Endodermal cell (in vitro differentiated cells): ENCODE measurements at regions not wholly inside any gene's neighbourhood (a gene's known extent, or its start where the extent isn't known, plus 50 kb on each side); places are given as distances from the start of the nearest gene placed in this dataset.

Experiments
- DNase-seq: peaks from one replicate; pipeline ENCODE4 v3.0.0-alpha.2; 2017
- H3K27ac ChIP-seq: 2 replicates; pipeline ENCODE4 v1.5.1; 2013; ENCODE audit warnings: mild to moderate bottlenecking, low read depth, low read length, moderate library complexity
- H3K27me3 ChIP-seq: 2 replicates; pipeline ENCODE4 v1.6.1; 2013; ENCODE audit warnings: mild to moderate bottlenecking, low read length, moderate library complexity; ENCODE audit not compliant: insufficient read depth, control insufficient read depth, poor library complexity, severe bottlenecking
- H3K36me3 ChIP-seq: 2 replicates; pipeline ENCODE4 v1.7.0; 2013; ENCODE audit warnings: mild to moderate bottlenecking, low read length, moderate library complexity; ENCODE audit not compliant: control insufficient read depth, insufficient read depth
- H3K4me1 ChIP-seq: one replicate; pipeline ENCODE4 v1.7.0; 2013; ENCODE audit warnings: low read length; ENCODE audit not compliant: control insufficient read depth, insufficient read depth
- H3K4me3 ChIP-seq: 2 replicates; pipeline ENCODE4 v1.5.1; 2013; ENCODE audit warnings: mild to moderate bottlenecking, low read length, moderate library complexity
- H3K9ac ChIP-seq: 2 replicates; pipeline ENCODE4 v1.6.1; 2013; ENCODE audit warnings: mild to moderate bottlenecking, low read length, moderate library complexity; ENCODE audit not compliant: poor library complexity, severe bottlenecking; ENCODE audit errors: extremely low read depth
- H3K9me3 ChIP-seq: 2 replicates; pipeline ENCODE4 v1.6.1; 2013; ENCODE audit warnings: mild to moderate bottlenecking, low read length, moderate library complexity; ENCODE audit not compliant: control insufficient read depth
- H3K27ac Mint-ChIP-seq: 2 replicates; pipeline ENCODE4 v1.8.0; 2020; ENCODE audit warnings: mixed read lengths
- H3K27me3 Mint-ChIP-seq: 2 replicates; pipeline ENCODE4 v1.8.0; 2021; ENCODE audit warnings: mild to moderate bottlenecking, mixed read lengths; ENCODE audit not compliant: insufficient read depth
- H3K36me3 Mint-ChIP-seq: 2 replicates; pipeline ENCODE4 v1.8.0; 2020; ENCODE audit warnings: low read depth, mixed read lengths
- H3K4me1 Mint-ChIP-seq: 2 replicates; pipeline ENCODE4 v1.8.0; 2020; ENCODE audit warnings: mixed read lengths
- H3K4me3 Mint-ChIP-seq: 2 replicates; pipeline ENCODE4 v1.8.0; 2020; ENCODE audit warnings: mild to moderate bottlenecking, moderate library complexity, mixed read lengths
- H3K9me3 Mint-ChIP-seq: 2 replicates; pipeline ENCODE4 v1.8.0; 2020; ENCODE audit warnings: mild to moderate bottlenecking, mixed read lengths
- WGBS, 2 experiments: methylation state at CpG; one replicate each; pipeline versions ENCODE4 v1.1.5 to v1.1.7; 2013; ENCODE audit warnings: missing lambda C conversion rate in 2 of 2, mixed read lengths in 1 of 2; ENCODE audit not compliant: insufficient coverage in 1 of 2, insufficient read length in 1 of 2; 5-methylcytosine and 5-hydroxymethylcytosine counted together
- TF ChIP-seq, protein P1 (sequence below): fragments of 200-600 bp; sonication (generic); conservative IDR thresholded peaks from 2 replicates; pipeline ENCODE4 v1.5.0; 2021; ENCODE audit warnings: antibody characterized with exemption, mild to moderate bottlenecking

DNA sequence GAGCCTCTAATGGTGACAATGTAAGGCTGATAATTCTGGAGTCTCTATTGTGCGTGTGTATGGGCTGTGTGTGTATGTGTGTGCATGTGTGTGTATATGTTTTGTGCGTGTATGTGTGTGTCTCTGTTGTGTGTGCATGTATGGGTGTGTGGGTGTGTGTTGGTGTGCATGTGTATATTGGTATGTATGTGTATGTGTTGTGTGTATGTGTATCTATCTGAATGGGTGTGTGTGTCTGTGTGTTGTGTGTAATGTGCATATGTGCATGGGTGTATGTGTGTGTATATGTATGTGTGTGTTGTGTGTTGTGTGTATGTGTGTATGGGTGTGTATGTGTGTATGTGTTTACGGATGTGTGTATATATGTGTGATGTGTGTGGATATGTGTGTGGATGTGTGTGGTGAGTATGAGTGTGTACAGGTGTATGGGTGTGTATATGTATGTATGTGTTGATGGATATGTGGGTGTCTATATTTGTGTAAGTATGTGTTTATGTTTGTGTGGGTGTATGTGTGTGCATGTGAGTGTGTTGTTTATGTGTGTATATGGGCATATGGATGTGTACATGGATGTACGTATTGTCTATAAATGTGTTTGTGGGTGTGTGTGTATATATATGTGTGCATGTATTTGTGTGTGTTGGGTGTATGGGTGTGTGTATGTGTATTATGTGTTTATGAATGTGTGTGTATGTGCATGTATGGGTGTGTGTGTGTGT is 366.7 kb downstream of the UQCRFS1 start:
- Mint-ChIP-seq H3K36me3 (no peaks in the 10 kb centered on the region), H3K9me3 (peaks cover 2% of the 10 kb centered on the region), H3K27me3 (peaks cover 6% of the 10 kb centered on the region), H3K27ac (no peak overlapping the region), H3K4me3 (no peak overlapping the region), H3K4me1 (no peaks in the 10 kb centered on the region)
- H3K27ac ChIP-seq, result no peak overlapping the region
- no peaks in the 10 kb centered on the region for H3K27me3 ChIP-seq
- WGBS, 2 experiments, result 93 to 100% methylated on average over 3 to 4 of the region's 4 CpGs
- H3K9me3 ChIP-seq, result no peaks in the 10 kb centered on the region
- H3K9ac ChIP-seq, result no peak overlapping the region
- no peak for DNase-seq
- no peaks in the 10 kb centered on the region for H3K36me3 ChIP-seq
- no peaks in the 10 kb centered on the region for H3K4me1 ChIP-seq
- H3K4me3 ChIP-seq, result no peak overlapping the region
- TF ChIP-seq, protein P1, sequence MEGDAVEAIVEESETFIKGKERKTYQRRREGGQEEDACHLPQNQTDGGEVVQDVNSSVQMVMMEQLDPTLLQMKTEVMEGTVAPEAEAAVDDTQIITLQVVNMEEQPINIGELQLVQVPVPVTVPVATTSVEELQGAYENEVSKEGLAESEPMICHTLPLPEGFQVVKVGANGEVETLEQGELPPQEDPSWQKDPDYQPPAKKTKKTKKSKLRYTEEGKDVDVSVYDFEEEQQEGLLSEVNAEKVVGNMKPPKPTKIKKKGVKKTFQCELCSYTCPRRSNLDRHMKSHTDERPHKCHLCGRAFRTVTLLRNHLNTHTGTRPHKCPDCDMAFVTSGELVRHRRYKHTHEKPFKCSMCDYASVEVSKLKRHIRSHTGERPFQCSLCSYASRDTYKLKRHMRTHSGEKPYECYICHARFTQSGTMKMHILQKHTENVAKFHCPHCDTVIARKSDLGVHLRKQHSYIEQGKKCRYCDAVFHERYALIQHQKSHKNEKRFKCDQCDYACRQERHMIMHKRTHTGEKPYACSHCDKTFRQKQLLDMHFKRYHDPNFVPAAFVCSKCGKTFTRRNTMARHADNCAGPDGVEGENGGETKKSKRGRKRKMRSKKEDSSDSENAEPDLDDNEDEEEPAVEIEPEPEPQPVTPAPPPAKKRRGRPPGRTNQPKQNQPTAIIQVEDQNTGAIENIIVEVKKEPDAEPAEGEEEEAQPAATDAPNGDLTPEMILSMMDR, result no peak

DNA sequence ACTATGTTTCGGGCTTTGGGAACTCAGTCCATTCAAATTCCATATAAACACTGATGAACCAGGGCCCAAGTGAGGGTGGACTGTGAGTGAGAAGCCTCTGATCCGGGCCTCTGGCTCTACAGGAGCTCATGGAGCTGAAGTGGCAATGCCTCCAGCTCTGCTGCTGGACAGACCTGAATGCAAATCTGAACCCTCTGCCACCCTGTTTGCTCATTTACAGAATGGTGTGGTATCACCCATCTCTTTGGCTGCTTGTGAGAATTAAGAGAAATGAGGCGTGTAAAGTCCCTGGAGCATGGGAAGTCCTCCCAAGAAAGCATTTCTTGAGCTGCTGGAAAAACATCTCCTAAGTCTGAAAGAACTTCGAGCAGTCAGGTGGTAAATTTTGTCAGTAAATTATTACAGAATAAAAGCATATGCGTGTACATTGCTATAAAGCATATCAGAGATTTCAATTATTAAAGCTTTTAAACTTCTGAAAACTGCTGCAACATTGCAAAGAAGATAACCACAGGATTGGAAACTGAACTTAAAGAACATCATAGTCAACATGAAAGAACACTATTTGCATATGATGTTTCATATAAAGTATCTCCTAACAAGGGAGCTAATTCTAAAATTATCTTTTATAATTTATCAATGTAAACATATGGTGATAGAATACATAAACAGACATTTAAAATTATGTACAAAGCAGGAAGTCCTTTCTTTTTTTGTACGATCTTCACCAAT is 369.0 kb downstream of the UQCRFS1 start:
- no peak overlapping the region for H3K27ac ChIP-seq
- H3K9me3 ChIP-seq, result no peaks in the 10 kb centered on the region
- no peaks in the 10 kb centered on the region for H3K4me1 Mint-ChIP-seq
- no peaks in the 10 kb centered on the region for H3K4me1 ChIP-seq
- no peak overlapping the region for H3K9ac ChIP-seq
- WGBS, 2 experiments, result 87 to 100% methylated on average over 3 to 4 of the region's 6 CpGs
- no peak overlapping the region for H3K4me3 Mint-ChIP-seq
- H3K27ac Mint-ChIP-seq, result no peak overlapping the region
- TF ChIP-seq, protein P1, result no peak
- no peaks in the 10 kb centered on the region for H3K36me3 ChIP-seq
- no peaks in the 10 kb centered on the region for H3K36me3 Mint-ChIP-seq
- no peaks in the 10 kb centered on the region for H3K27me3 ChIP-seq
- no peaks in the 10 kb centered on the region for H3K27me3 Mint-ChIP-seq
- no peak overlapping the region for H3K4me3 ChIP-seq
- no peak for DNase-seq
- H3K9me3 Mint-ChIP-seq, result peaks cover 2% of the 10 kb centered on the region

DNA sequence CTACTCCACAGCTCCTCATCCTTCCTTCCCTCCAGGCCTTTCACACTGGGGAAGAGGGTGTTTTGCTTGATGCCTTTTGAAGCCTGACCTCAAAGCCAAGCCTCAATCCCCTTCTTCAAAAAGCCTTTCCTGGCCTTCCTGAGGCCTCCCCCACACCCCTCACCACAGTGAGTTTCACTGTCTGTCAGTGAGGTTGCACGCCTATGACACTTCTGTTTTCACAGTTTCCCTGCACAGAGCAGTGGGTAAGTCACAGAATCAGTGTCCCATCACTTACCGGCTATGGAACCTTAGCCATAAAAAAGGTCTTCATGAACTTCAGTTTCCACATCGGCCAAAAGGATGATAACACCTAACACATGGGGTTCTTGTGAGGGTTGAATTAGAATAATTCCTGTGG is 371.4 kb downstream of the UQCRFS1 start:
- Histone ChIP-seq H3K27me3 (no peaks in the 10 kb centered on the region), H3K4me1 (no peaks in the 10 kb centered on the region), H3K4me3 (no peak overlapping the region), H3K27ac (no peak overlapping the region), H3K36me3 (no peaks in the 10 kb centered on the region), H3K9me3 (no peaks in the 10 kb centered on the region), H3K9ac (no peak overlapping the region)
- TF ChIP-seq, protein P1, result no peak
- Mint-ChIP-seq H3K4me3 (no peak overlapping the region), H3K27ac (no peak overlapping the region), H3K4me1 (no peaks in the 10 kb centered on the region), H3K9me3 (no peaks in the 10 kb centered on the region), H3K27me3 (peaks cover 4% of the 10 kb centered on the region), H3K36me3 (no peaks in the 10 kb centered on the region)
- no peak for DNase-seq
- WGBS, 2 experiments, result 89 to 90% methylated on average over 2 to 3 of the region's 3 CpGs
